ENCODE measurements at regions not wholly inside any gene's neighbourhood (a gene's known extent, or its start where the extent isn't known, plus 50 kb on each side); places are given as distances from the start of the nearest gene placed in this dataset.

DNA sequence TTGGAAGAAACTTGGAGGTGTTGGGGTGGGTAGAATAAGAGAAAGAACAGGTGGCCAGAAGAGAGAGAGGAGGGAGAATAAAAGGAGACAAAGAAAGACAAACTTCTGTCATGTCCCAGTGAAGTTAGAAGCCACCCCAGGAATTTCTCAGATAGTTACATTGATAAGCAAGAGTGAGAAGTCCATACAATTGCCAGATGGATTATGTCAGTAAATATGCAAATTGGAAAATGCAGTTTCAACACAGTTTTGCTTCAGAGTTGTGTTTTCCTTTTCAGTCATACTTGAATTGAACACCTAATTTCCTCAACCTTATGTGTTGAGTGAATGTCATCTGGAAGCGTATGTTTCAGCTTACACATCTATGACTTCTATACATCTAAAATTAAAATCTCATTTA is 139.2 kb downstream of the RXFP2 start:
- TF ChIP-seq, protein P1, sequence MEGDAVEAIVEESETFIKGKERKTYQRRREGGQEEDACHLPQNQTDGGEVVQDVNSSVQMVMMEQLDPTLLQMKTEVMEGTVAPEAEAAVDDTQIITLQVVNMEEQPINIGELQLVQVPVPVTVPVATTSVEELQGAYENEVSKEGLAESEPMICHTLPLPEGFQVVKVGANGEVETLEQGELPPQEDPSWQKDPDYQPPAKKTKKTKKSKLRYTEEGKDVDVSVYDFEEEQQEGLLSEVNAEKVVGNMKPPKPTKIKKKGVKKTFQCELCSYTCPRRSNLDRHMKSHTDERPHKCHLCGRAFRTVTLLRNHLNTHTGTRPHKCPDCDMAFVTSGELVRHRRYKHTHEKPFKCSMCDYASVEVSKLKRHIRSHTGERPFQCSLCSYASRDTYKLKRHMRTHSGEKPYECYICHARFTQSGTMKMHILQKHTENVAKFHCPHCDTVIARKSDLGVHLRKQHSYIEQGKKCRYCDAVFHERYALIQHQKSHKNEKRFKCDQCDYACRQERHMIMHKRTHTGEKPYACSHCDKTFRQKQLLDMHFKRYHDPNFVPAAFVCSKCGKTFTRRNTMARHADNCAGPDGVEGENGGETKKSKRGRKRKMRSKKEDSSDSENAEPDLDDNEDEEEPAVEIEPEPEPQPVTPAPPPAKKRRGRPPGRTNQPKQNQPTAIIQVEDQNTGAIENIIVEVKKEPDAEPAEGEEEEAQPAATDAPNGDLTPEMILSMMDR (IDR thresholded peaks at IDR 0.05) = no peak
- no peak for TF ChIP-seq POLR2A (IDR thresholded peaks at IDR 0.05)
- 89 to 97% methylated on average over 1 of the region's 1 CpG for WGBS, 2 donors
- no peak overlapping the region for H3K4me3 ChIP-seq (ENCODE audit: low read depth, poor library complexity, severe bottlenecking)
- intact Hi-C loops (cut with DNase I; ENCODE audit: low total_unique reads) = no loop called here
- DNase-seq (ENCODE audit: low spot score in 2 of 2) = no peak

DNA sequence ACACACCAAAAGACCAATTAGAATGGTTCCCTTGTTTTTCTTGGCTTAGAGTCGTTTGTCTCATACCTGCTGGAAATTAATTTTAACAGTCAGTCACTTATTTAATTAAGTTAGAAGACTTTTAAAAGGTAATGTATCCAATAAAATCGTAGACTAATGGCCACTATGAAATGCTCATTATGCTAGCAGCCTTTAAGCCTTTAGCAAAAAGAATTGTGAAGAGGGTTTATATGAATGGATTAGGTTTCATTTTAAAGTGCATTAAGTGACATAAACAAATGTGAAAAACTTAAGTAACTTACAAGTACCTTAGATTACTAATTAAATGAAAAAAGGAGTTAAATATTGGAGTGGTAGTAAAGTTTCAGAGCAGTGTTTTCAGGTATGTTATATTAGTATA is 139.6 kb downstream of the RXFP2 start:
- DNase-seq (ENCODE audit: low spot score in 2 of 2) = no peak
- intact Hi-C loops (cut with DNase I; ENCODE audit: low total_unique reads) = no loop called here
- 74 to 80% methylated on average over 2 of the region's 2 CpGs for WGBS, 2 donors
- H3K4me3 ChIP-seq (ENCODE audit: low read depth, poor library complexity, severe bottlenecking) = no peak overlapping the region
- TF ChIP-seq, protein P1 (IDR thresholded peaks at IDR 0.05) = no peak
- TF ChIP-seq POLR2A (IDR thresholded peaks at IDR 0.05) = no peak

DNA sequence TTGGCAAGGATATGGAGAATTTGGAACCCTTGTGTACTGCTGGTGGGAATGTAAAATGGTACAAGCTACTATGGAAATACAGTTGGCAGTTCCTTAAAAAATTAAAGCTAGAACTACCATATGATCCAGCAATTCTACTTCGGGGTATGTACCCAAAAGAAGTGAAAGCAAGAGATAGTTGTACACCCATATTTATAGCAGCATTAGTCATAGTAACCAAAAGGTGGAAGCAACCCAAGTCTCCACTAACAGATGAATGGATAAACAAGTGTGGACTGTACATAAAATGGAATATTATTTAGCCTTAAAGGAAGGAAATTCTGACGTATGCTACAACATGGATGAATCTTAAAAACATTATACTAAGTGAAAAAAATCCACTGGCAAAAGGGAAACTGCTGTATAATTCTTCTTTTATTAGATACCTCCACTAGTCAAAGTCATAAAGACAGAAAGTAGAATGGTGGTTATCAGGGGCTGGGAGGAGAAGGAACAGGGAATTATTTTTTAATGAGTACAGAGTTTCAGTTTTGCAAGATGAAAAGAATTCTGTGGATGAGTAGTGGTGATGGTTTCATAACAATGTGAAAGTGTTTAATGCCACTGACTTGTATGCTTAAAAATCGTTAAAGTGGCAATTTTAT is 141.6 kb downstream of the RXFP2 start:
- no peak overlapping the region for H3K4me3 ChIP-seq (ENCODE audit: low read depth, poor library complexity, severe bottlenecking)
- TF ChIP-seq, protein P1 (IDR thresholded peaks at IDR 0.05) = no peak
- TF ChIP-seq POLR2A (IDR thresholded peaks at IDR 0.05) = no peak
- intact Hi-C loops (cut with DNase I; ENCODE audit: low total_unique reads) = no loop called here
- DNase-seq (ENCODE audit: low spot score in 2 of 2) = no peak
- 47 to 48% methylated on average over 3 of the region's 3 CpGs for WGBS, 2 donors

DNA sequence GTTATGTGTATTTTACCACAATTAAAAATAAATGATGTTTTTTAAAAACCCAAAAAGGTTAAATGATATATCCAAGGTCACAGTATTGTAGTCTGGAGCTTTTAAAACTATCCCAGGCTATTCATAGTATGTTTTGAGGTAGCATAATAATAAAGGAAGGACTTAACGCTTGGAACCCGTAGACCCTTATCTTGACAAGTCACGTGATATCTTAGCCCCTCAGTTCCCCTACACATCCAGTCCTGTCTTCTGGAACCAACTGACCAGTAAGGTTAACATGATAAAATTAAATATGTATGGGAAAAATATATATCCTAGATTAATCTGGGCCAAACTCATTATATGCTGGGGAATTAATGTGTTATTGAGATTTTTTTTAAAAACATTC is 142.2 kb downstream of the RXFP2 start:
- intact Hi-C loops (cut with DNase I; ENCODE audit: low total_unique reads) = no loop called here
- no peak for DNase-seq (ENCODE audit: low spot score in 2 of 2)
- H3K4me3 ChIP-seq (ENCODE audit: low read depth, poor library complexity, severe bottlenecking) = no peak overlapping the region
- 91 to 94% methylated on average over 3 of the region's 3 CpGs for WGBS, 2 donors
- TF ChIP-seq POLR2A (IDR thresholded peaks at IDR 0.05) = no peak
- TF ChIP-seq, protein P1 (IDR thresholded peaks at IDR 0.05) = no peak

DNA sequence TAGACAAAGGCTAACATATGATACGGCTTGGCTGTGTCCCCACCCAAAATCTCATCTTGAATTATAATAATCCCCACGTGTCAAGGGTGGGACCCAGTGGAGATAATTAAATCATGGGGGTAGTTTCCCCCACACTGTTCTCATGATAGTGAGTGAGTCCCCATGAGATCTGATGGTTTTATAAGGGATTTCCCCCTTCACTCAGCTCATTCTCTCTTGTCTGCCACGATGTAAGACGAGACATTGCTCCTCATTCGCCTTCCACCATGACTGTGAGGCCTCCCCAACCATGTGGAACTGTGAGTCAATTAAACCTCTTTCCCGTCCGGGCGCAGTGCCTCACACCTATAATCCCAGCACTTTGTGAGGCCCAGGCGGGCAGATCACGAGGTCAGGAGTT is 143.5 kb downstream of the RXFP2 start:
- intact Hi-C loops (cut with DNase I; ENCODE audit: low total_unique reads) = no loop called here
- WGBS, 2 donors = 72 to 86% methylated on average over 10 of the region's 10 CpGs
- H3K4me3 ChIP-seq (ENCODE audit: low read depth, poor library complexity, severe bottlenecking) = no peak overlapping the region
- no peak for TF ChIP-seq POLR2A (IDR thresholded peaks at IDR 0.05)
- TF ChIP-seq, protein P1 (IDR thresholded peaks at IDR 0.05) = no peak
- no peak for DNase-seq (ENCODE audit: low spot score in 2 of 2)

DNA sequence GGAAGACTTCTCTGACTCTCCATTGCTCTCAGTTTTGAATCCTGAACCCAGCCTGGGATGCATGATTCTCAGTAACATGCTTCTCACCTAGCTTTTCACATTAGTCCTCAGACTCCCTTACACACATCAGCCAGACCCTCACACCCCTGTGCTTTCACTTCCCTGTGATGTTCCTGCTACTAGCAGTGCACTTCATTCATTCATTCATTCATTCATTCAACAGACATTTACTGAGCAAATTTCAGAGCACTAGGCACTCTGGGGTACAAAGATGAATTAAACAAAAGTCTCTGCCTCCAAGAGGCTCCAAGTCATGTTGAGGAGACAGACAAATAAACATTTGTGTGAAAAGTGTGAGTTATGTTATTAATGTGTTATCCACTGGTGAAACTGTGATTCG is 145.2 kb downstream of the RXFP2 start:
- H3K4me3 ChIP-seq (ENCODE audit: low read depth, poor library complexity, severe bottlenecking) = no peak overlapping the region
- no peak for DNase-seq (ENCODE audit: low spot score in 2 of 2)
- intact Hi-C loops (cut with DNase I; ENCODE audit: low total_unique reads) = no loop called here
- 92 to 93% methylated on average over 1 of the region's 1 CpG for WGBS, 2 donors
- TF ChIP-seq POLR2A (IDR thresholded peaks at IDR 0.05) = no peak
- TF ChIP-seq, protein P1 (IDR thresholded peaks at IDR 0.05) = no peak

Measured in lower leg skin (tissue), 4 donors.